Hematopoietic multipotent progenitor cell (in vitro differentiated cells): ENCODE measurements at regions not wholly inside any gene's neighbourhood (a gene's known extent, or its start where the extent isn't known, plus 50 kb on each side); places are given as distances from the start of the nearest gene placed in this dataset.

Experiments
- DNase-seq, 3 donors: peaks; one replicate each; pipeline ENCODE4 v3.0.0-alpha.2; 2011 to 2015; ENCODE audit warnings: low read depth in 2 of 3, low spot score in 2 of 3

DNA sequence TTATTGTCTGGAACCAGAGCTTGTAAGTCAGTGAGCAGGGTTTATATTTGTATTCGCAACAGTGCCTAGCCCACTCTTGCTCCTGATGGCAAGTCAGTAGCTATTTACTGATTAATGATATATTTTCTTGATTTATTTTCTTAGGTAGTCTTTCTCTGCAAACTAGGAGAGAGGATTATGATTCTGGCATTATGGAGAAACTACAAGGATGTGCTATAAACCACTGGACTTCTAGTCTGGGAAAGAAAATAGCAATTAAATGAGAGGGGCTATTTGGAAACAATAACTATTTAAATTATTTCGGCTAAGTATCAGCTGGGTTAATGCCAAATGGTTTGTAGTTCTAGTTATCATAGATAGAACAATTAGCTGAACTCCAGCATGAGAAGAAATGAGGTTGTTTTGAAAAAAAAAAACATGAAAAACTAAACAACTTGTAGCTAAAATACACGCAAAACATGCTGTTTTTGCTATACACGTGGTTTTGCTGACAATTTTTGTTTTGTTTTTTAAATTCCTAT lies 304.9 kb upstream of the TCF21 start:
- DNase-seq = no peak

- DNase-seq = no peak
Measured at GRCh38 chr6:133584823-133585222, 304.1 kb upstream of the TCF21 start.

GRCh38 chr6:133585978-133586377 lies 302.9 kb upstream of the TCF21 start:
- DNase-seq = no peak

- DNase-seq = no peak
Measured at GRCh38 chr6:133587546-133588160, 301.3 kb upstream of the TCF21 start.

DNA sequence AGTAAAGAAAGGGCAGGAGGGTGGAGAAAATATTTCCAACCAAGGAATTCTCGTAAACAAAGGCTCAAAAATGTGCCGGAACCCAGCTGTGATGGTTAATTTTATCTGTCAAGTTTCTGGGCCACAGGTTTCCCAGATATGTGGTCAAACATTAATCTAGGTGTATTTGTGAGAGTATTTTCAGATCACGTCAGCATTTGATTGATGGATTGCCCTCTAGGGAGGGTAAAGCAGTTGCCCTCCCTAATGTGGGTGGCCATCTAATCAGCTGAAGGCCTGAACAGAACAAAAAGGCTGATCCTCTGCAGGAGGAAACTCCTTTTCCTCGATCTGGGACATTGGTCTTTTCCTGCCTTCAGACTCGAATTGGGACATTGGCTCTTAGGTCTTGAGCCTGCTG lies 298.7 kb upstream of the TCF21 start:
- no peak for DNase-seq

GRCh38 chr6:133590814-133591213 lies 298.1 kb upstream of the TCF21 start:
- no peak for DNase-seq

DNA sequence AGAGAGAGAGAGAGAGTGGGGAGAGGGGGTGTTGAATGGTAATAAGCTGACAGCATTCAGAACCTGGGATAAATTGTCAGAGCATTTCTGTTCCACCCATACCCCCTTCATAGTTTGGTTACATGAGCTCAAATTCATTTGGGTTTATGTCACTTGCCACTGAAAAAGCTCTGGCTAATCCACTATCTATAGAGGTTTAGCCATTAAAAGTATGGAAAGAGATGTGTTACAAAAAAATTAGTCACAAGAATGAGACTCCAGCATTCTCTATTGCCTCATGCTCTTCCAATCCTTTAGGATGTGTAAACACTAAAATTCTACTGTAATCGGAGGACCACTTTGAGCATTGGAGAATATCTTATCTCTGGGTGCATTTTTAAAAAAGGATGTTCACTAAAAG lies 297.6 kb upstream of the TCF21 start:
- DNase-seq = no peak

- no peak for DNase-seq
Measured at GRCh38 chr6:133594652-133595110, 294.2 kb upstream of the TCF21 start.

- no peak for DNase-seq
Measured at GRCh38 chr6:133595111-133595761, 293.7 kb upstream of the TCF21 start.

GRCh38 chr6:133606852-133607251 lies 282.1 kb upstream of the TCF21 start:
- no peak for DNase-seq

- DNase-seq = no peak
Measured at GRCh38 chr6:133608620-133609019, 280.3 kb upstream of the TCF21 start.

DNA sequence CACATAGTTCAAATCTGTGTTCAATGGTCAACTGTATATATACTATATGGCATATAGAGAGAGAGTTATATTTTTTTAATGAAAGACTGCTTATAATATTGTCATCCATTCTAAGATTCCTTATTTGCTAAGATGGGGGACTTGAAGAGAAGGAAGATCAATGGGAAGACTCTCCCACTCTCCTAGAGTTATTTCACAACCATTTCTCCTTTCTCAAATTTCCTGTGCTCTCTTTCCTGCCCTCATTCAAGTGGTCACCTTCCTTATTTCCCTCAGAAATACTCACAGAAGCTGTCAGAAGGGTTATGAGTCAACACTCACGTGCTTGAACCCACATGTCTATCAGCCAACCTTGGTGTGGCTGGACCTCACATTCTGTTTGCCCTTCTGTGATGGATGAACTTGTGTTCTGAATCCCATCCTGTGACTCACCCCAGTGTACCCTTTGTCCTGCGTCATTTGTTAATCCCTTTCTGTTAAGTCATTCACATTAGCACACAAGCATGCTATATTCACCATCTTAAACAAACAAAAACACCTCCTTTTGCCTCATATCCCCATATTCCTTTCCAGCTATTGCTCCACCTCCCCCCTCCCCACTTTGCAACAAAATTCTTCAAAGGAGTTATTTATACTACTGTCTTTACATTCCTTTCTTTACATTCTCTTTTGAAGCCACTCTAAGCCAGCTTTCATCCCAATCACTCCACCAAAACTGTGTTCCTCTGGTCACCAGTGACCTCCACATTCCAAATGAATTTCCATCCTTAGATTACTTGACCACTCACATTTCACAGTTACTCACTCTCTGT lies 279.3 kb upstream of the TCF21 start:
- DNase-seq = no peak

GRCh38 chr6:133610227-133610840 lies 278.6 kb upstream of the TCF21 start:
- no peak for DNase-seq

DNA sequence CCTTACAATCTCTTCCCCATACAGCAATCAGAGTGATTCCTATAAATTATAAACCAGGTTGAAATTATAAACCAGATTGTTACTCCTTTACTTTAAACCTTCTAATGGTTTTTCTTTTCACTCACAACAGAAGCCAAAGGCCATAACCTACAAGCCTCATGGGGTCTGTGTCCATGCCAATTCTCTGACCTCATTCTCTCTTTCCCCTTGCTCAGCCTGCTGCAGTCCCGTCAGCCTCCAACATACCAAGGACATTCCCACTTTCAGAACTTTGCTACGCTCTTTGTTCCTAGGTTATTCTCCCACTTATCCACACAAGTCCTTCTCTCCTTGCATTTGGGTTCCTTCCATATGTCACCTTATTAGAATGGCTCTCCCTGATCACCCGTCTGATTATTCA lies 277.9 kb upstream of the TCF21 start:
- DNase-seq = no peak

- no peak for DNase-seq
Measured at GRCh38 chr6:133612459-133612858, 276.5 kb upstream of the TCF21 start.

DNA sequence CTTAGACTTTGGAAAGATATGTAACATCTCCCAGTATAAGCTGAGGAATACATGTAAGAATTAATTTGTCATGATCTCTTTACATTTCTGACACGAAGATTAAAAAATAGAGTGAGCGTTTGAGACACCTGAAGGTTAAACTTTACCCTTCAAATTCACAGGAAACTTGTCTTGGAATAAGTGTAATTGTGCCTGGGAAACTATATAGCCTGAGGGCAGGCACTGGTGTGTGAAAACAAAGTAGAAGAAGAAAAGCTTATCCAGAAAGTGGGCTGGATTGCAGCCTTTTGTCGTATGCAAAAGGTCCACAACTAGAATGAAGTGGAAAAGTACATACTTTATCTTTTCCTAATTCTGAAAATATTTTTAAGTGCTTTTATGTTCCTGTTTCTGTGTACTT lies 275.7 kb upstream of the TCF21 start:
- no peak for DNase-seq

DNA sequence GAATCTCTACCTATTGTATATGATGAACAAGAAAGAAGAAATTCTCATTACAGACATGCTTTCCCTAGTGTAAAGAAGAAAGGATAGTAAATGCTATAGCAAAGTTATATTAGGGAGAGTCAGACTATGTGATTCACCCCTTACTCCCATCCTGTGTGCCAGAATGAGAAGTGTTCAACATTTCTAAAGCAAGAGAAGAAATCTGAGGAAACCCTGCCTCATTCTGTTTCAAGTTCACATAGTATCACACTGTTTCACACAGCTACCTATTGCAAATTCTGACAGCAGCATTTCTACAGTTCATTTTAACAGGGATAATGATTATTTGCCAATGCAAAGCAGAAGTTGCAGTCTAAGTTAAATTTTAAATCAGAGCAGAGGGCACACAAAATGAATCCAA lies 267.2 kb upstream of the TCF21 start:
- DNase-seq = no peak

GRCh38 chr6:133623065-133623464 lies 265.8 kb upstream of the TCF21 start:
- no peak for DNase-seq

DNA sequence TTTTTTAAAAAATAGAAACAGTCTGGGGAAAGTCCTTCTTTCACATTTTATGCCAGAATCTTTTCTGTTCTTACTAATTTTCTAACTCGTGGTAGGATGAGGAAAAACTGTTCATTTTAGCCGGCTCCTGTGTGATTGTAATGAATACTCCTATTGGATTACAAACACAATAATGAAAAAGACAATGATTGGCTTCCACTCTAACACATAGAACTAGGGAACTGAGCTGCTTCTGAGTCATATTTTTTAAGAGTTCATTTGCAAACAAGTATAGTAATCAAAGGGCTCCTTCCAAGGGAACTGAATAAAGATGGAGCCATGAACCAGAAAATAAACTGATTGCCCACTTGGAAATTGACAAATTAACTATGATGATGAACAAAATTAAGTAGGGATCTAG lies 265.3 kb upstream of the TCF21 start:
- DNase-seq = no peak

DNA sequence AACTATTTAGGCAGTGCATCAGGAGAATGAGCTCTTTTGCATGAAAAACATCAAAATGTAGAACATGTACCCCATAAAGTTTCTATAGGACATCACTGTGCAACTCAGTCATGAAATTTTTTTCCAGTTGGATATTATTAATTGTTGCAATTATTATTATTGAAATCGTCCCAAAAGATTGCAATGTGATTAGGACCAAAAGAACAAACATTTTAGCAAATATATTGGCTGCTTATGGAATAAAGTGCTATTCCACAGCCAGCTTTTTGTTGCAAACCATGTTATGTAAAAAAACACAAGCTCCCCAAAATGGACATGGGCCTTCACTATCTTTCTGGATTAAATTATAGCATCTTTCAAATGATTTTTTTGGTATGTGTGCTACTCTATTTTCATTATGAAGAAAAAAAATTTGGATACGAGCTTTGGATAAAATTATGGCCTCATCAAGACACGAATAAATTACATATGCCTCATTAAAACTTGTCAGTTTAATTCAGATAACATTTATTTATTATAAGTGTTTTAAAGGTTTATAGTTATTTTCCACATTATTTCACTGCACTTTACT lies 262.7 kb upstream of the TCF21 start:
- no peak for DNase-seq

- no peak for DNase-seq
Measured at GRCh38 chr6:133629970-133630369, 258.9 kb upstream of the TCF21 start.
